ENCODE measurements at regions not wholly inside any gene's neighbourhood (a gene's known extent, or its start where the extent isn't known, plus 50 kb on each side); places are given as distances from the start of the nearest gene placed in this dataset.

GRCh38 chr12:34389378-34390170 is 367.3 kb downstream of the ALG10 start:
- Mint-ChIP-seq H3K36me3 (ENCODE audit: insufficient read depth, unreplicated experiment) (no peaks in the 10 kb centered on the region), H3K27me3 (ENCODE audit: insufficient read depth, unreplicated experiment) (no peaks in the 10 kb centered on the region), H3K9me3 (ENCODE audit: unreplicated experiment) (no peaks in the 10 kb centered on the region), H3K4me1 (ENCODE audit: insufficient read depth, unreplicated experiment) (no peaks in the 10 kb centered on the region), H3K27ac (ENCODE audit: low read depth, unreplicated experiment) (no peak overlapping the region), H3K4me3 (ENCODE audit: unreplicated experiment) (no peak overlapping the region)
- BruUV-seq (replicated peaks) = no TSS peak
- intact Hi-C loops (cut with micrococcal nuclease) = no loop called here
- no peak for DNase-seq (ENCODE audit: unreplicated experiment)
- ChIA-PET POLR2A (no interaction called here), CTCF (no interaction called here)
- TF ChIP-seq CTCF (IDR thresholded peaks at IDR 0.05; ENCODE audit: unreplicated experiment) = no peak

- DNase-seq (ENCODE audit: unreplicated experiment) = no peak
- no peaks in the 10 kb centered on the region for H3K4me1 Mint-ChIP-seq (ENCODE audit: insufficient read depth, unreplicated experiment)
- ChIA-PET CTCF (no interaction called here), POLR2A (no interaction called here)
- intact Hi-C loops (cut with micrococcal nuclease) = no loop called here
- no peaks in the 10 kb centered on the region for H3K9me3 Mint-ChIP-seq (ENCODE audit: unreplicated experiment)
- no peak for TF ChIP-seq CTCF (IDR thresholded peaks at IDR 0.05; ENCODE audit: unreplicated experiment)
- no TSS peak for BruUV-seq (replicated peaks)
- H3K27me3 Mint-ChIP-seq (ENCODE audit: insufficient read depth, unreplicated experiment) = no peaks in the 10 kb centered on the region
- H3K36me3 Mint-ChIP-seq (ENCODE audit: insufficient read depth, unreplicated experiment) = no peaks in the 10 kb centered on the region
- H3K4me3 Mint-ChIP-seq (ENCODE audit: unreplicated experiment) = no peak overlapping the region
- no peak overlapping the region for H3K27ac Mint-ChIP-seq (ENCODE audit: low read depth, unreplicated experiment)
Measured at GRCh38 chr12:34390171-34390841, 368.0 kb downstream of the ALG10 start.

- H3K9me3 Mint-ChIP-seq (ENCODE audit: unreplicated experiment) = no peaks in the 10 kb centered on the region
Measured at GRCh38 chr12:34390846-34391700, 368.8 kb downstream of the ALG10 start.

More at GRCh38 chr12:34390846-34391700, 368.8 kb downstream of the ALG10 start:
- no peak for TF ChIP-seq CTCF (IDR thresholded peaks at IDR 0.05; ENCODE audit: unreplicated experiment)
- POLR2A ChIA-PET = no interaction called here
- BruUV-seq (replicated peaks) = no TSS peak
- Mint-ChIP-seq H3K4me1 (ENCODE audit: insufficient read depth, unreplicated experiment) (no peaks in the 10 kb centered on the region), H3K36me3 (ENCODE audit: insufficient read depth, unreplicated experiment) (no peaks in the 10 kb centered on the region), H3K4me3 (ENCODE audit: unreplicated experiment) (no peak overlapping the region), H3K27ac (ENCODE audit: low read depth, unreplicated experiment) (no peak overlapping the region), H3K27me3 (ENCODE audit: insufficient read depth, unreplicated experiment) (no peaks in the 10 kb centered on the region)
- intact Hi-C loops (cut with micrococcal nuclease) = no loop called here
- CTCF ChIA-PET = no interaction called here
- DNase-seq (ENCODE audit: unreplicated experiment) = no peak

All from MCF 10A (cell line).